HepG2 (cell line): ENCODE measurements at regions not wholly inside any gene's neighbourhood (a gene's known extent, or its start where the extent isn't known, plus 50 kb on each side); places are given as distances from the start of the nearest gene placed in this dataset.

Experiments used
- ATAC-seq: fragments of 200-7000 bp; cut with Tn5 transposase; 3 replicates; pipeline ENCODE4 v1.9.1; 2020; ENCODE audit warnings: mild to moderate bottlenecking, moderate library complexity
- BruUV-seq: library from RNA; stranded (reverse); fragments of 400-500 nt; replicated peaks from 2 replicates; lab custom pipeline; 2021; lab: Mats Ljungman, UMichigan
- CTCF ChIA-PET: fragments of 300-600 bp; formaldehyde crosslinking; extraction: SDS; loops from one replicate; lab custom pipeline; 2021; ENCODE audit warnings: low total read pairs, inconsistent platforms, low intra/inter-chr PET ratio; lab: Yijun Ruan, JAX
- POLR2A ChIA-PET: fragments of 350-600 bp; sonication (Branson Sonifier 250); formaldehyde crosslinking; loops from one replicate; lab custom pipeline; 2020; ENCODE audit warnings: antibody characterized with exemption, inconsistent platforms; lab: Yijun Ruan, JAX
- DNase-seq: peaks from one replicate; pipeline ENCODE4 v3.0.0-alpha.2; 2015; ENCODE audit warnings: low spot score
- FAIRE-seq: peaks from 3 replicates; lab custom pipeline; 2011; peaks lifted over from hg19 to GRCh38; lab: Jason Lieb, UNC
- H2AFZ ChIP-seq: one replicate; pipeline ENCODE4 v1.6.1; 2011; ENCODE audit warnings: low read length, inconsistent platforms
- H3K27ac ChIP-seq: fragments of 300-600 bp; 3 replicates; pipeline ENCODE4 v1.8.0; 2011; ENCODE audit warnings: mixed run types, mild to moderate bottlenecking, mixed read lengths, low read length, inconsistent platforms; ENCODE audit not compliant: insufficient read depth; ENCODE audit errors: extremely low read length
- H3K27me3 ChIP-seq, 2 experiments: fragments of 200-600 bp in 1 of 2; 2 replicates in 1 of 2; 3 replicates in 1 of 2; pipeline versions ENCODE4 v1.6.0 to v1.8.0; 2011; ENCODE audit warnings: low read length in 2 of 2, mild to moderate bottlenecking in 2 of 2, moderate library complexity in 2 of 2, inconsistent platforms in 1 of 2; ENCODE audit not compliant: insufficient read depth in 2 of 2, control insufficient read depth in 1 of 2
- H3K36me3 ChIP-seq, 2 experiments: fragments of 200-600 bp in 1 of 2; replicated peaks in 1 of 2; 2 replicates in 1 of 2; 3 replicates in 1 of 2; pipeline versions ENCODE4 v1.5.1 to v1.8.0; 2011; ENCODE audit warnings: low read length in 2 of 2, inconsistent platforms in 1 of 2; ENCODE audit not compliant: insufficient read depth in 2 of 2, control insufficient read depth in 1 of 2
- H3K4me1 ChIP-seq: 2 replicates; pipeline ENCODE4 v1.5.1; 2012; ENCODE audit warnings: low read length, inconsistent platforms; ENCODE audit not compliant: insufficient read depth
- H3K4me2 ChIP-seq: 2 replicates; pipeline ENCODE4 v1.6.0; 2011; ENCODE audit warnings: low read depth, low read length, inconsistent platforms
- H3K4me3 ChIP-seq, 3 experiments: fragments of 200-600 bp in 1 of 3; sonication (generic), shearing (Covaris generic) in 1 of 3; replicated peaks in 1 of 3; 2 replicates each; pipeline ENCODE4 v1.5.1; 2011 to 2016; ENCODE audit warnings: low read length in 3 of 3, inconsistent platforms in 2 of 3, low read depth in 2 of 3, mild to moderate bottlenecking in 2 of 3, control low read depth in 1 of 3, mixed read lengths in 1 of 3; ENCODE audit not compliant: insufficient read depth in 1 of 3
- H3K79me2 ChIP-seq: one replicate; pipeline ENCODE4 v1.6.1; 2011; ENCODE audit warnings: low read length, inconsistent platforms; ENCODE audit not compliant: insufficient read depth
- H3K9ac ChIP-seq: 2 replicates; pipeline ENCODE4 v1.6.0; 2011; ENCODE audit warnings: mild to moderate bottlenecking, low read depth, low read length, inconsistent platforms; ENCODE audit not compliant: insufficient read depth
- H3K9me3 ChIP-seq: 2 replicates; pipeline ENCODE4 v1.5.1; 2012; ENCODE audit warnings: mild to moderate bottlenecking, low read length
- H4K20me1 ChIP-seq: 2 replicates; pipeline ENCODE4 v1.6.0; 2011; ENCODE audit warnings: inconsistent platforms, mild to moderate bottlenecking, low read length, moderate library complexity; ENCODE audit not compliant: insufficient read depth
- DR1 ChIP-seq: sonication (generic); formaldehyde crosslinking; IDR thresholded peaks from 2 replicates; pipeline ENCODE4 v1.8.0; 2021; ENCODE audit warnings: mild to moderate bottlenecking, missing genetic modification reagents, inconsistent platforms
- FLYWCH1 ChIP-seq: sonication (generic); formaldehyde crosslinking; IDR thresholded peaks from 2 replicates; pipeline ENCODE4 v1.8.1; 2023; ENCODE audit warnings: mild to moderate bottlenecking, missing genetic modification reagents
- FOSL1 ChIP-seq: sonication (generic); formaldehyde crosslinking; IDR thresholded peaks from 2 replicates; pipeline ENCODE4 v1.9.0; 2021; ENCODE audit warnings: missing genetic modification reagents, borderline replicate concordance
- KLF11 ChIP-seq: IDR thresholded peaks from 2 replicates; pipeline ENCODE4 v1.6.1; 2016; ENCODE audit warnings: missing compliant biosample characterization
- KLF16 ChIP-seq, 2 experiments: sonication (generic) in 1 of 2; formaldehyde crosslinking in 1 of 2; IDR thresholded peaks; 2 replicates each; pipeline versions ENCODE4 v1.6.1 to v1.8.0; 2016 to 2023; ENCODE audit warnings: missing genetic modification reagents in 2 of 2, missing compliant biosample characterization in 1 of 2
- NAIF1 ChIP-seq: sonication (generic); formaldehyde crosslinking; IDR thresholded peaks from 2 replicates; pipeline ENCODE4 v1.5.0; 2020; ENCODE audit warnings: mild to moderate bottlenecking, missing genetic modification reagents, borderline replicate concordance
- NFATC3 ChIP-seq: sonication (generic); formaldehyde crosslinking; IDR thresholded peaks from 2 replicates; pipeline ENCODE4 v1.5.1; 2020; ENCODE audit warnings: mild to moderate bottlenecking, missing genetic modification reagents
- THRA ChIP-seq: sonication (generic); formaldehyde crosslinking; IDR thresholded peaks from 2 replicates; pipeline ENCODE4 v1.4.0; 2020; ENCODE audit warnings: missing genetic modification reagents, borderline replicate concordance
- ZBTB4 ChIP-seq: sonication (generic); formaldehyde crosslinking; IDR thresholded peaks from 2 replicates; pipeline ENCODE4 v1.4.0; 2020; ENCODE audit warnings: missing genetic modification reagents, mild to moderate bottlenecking, borderline replicate concordance
- ZNF121 ChIP-seq: sonication (generic); formaldehyde crosslinking; IDR thresholded peaks from 2 replicates; pipeline ENCODE4 v1.5.0; 2020; ENCODE audit warnings: mild to moderate bottlenecking, missing genetic modification reagents
- WGBS: methylation state at CpG from one replicate; pipeline ENCODE4 v1.1.6; 2017; ENCODE audit warnings: low lambda C conversion rate; 5-methylcytosine and 5-hydroxymethylcytosine counted together
- in situ Hi-C: cut with HindIII; loops from 2 replicates; pipeline ENCODE4 v1.10.0; 2017; ENCODE audit warnings: low pct_unique_long_range_greater_than_20kb; ENCODE audit not compliant: extremely low pct_ligation_motif_present
- intact Hi-C: fragments of 100-400 bp; cut with micrococcal nuclease; formaldehyde crosslinking; loops from one replicate; pipeline ENCODE4 v1.10.0; 2022; ENCODE audit not compliant: unreplicated experiment
- TF ChIP-seq, protein P1 (sequence below): sonication (generic); formaldehyde crosslinking; IDR thresholded peaks from 2 replicates; pipeline ENCODE4 v1.5.1; 2020; ENCODE audit warnings: mild to moderate bottlenecking, missing genetic modification reagents, moderate library complexity
- TF ChIP-seq, protein P2 (sequence below): sonication (generic); formaldehyde crosslinking; IDR thresholded peaks from 2 replicates; pipeline ENCODE4 v1.5.0; 2020; ENCODE audit warnings: mild to moderate bottlenecking, missing genetic modification reagents

- TF ChIP-seq, protein P1, sequence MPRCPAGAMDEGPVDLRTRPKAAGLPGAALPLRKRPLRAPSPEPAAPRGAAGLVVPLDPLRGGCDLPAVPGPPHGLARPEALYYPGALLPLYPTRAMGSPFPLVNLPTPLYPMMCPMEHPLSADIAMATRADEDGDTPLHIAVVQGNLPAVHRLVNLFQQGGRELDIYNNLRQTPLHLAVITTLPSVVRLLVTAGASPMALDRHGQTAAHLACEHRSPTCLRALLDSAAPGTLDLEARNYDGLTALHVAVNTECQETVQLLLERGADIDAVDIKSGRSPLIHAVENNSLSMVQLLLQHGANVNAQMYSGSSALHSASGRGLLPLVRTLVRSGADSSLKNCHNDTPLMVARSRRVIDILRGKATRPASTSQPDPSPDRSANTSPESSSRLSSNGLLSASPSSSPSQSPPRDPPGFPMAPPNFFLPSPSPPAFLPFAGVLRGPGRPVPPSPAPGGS, result no peak
Measured at GRCh38 chr18:38329145-38329544, 763.5 kb upstream of the CELF4 start (continued).

DNA sequence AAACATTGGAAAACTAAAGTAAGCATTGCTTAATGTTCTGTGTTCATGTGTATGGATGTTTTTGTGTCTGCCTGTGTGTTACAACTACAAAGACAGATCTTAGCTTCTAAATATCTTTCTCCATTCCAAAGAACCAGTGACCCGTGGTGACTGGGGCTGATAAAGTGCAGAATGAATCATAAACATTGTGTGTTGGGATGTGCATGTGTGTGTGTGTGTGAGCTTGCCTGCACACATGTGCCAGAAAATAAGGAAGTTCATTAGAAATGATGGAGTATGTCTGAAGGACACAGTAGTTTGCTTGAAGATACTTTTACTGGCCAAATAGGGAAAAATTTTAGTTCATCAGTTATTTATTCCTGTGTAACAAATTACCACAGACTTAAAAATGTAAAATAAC lies 756.6 kb upstream of the CELF4 start:
- H3K27me3 ChIP-seq, result no peaks in the 10 kb centered on the region
- POLR2A ChIA-PET, result no interaction called here

More for the DNA sequence above, 756.6 kb upstream of the CELF4 start:
- H3K4me3 ChIP-seq, result no peak overlapping the region
- TF ChIP-seq DR1 (no peak), ZBTB4 (CRISPR knock-in tag) (no peak), NAIF1 (CRISPR knock-in tag) (no peak), FLYWCH1 (CRISPR knock-in tag) (no peak), THRA (no peak), KLF16 (CRISPR knock-in tag; IDR thresholded peaks at IDR 0.05) (no peak), NFATC3 (no peak), ZNF121 (CRISPR knock-in tag) (no peak), KLF11 (no peak), FOSL1 (CRISPR knock-in tag) (no peak)
- TF ChIP-seq, protein P2, sequence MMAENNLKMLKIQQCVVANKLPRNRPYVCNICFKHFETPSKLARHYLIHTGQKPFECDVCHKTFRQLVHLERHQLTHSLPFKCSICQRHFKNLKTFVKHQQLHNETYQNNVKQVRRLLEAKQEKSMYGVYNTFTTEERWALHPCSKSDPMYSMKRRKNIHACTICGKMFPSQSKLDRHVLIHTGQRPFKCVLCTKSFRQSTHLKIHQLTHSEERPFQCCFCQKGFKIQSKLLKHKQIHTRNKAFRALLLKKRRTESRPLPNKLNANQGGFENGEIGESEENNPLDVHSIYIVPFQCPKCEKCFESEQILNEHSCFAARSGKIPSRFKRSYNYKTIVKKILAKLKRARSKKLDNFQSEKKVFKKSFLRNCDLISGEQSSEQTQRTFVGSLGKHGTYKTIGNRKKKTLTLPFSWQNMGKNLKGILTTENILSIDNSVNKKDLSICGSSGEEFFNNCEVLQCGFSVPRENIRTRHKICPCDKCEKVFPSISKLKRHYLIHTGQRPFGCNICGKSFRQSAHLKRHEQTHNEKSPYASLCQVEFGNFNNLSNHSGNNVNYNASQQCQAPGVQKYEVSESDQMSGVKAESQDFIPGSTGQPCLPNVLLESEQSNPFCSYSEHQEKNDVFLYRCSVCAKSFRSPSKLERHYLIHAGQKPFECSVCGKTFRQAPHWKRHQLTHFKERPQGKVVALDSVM (CRISPR knock-in tag), result no peak
- no peaks in the 10 kb centered on the region for H3K4me1 ChIP-seq
- no peaks in the 10 kb centered on the region for H3K36me3 ChIP-seq
- H3K9ac ChIP-seq, result no peak overlapping the region
- H3K27ac ChIP-seq, result no peak overlapping the region
- no peak overlapping the region for H3K4me2 ChIP-seq
- FAIRE-seq, result no peak
- no peak for ATAC-seq
- H3K79me2 ChIP-seq, result no peaks in the 10 kb centered on the region
- CTCF ChIA-PET, result no interaction called here
- no peak overlapping the region for H2AFZ ChIP-seq
- intact Hi-C loops (no loop called here), in situ Hi-C loops (no loop called here)
- H3K9me3 ChIP-seq, result no peaks in the 10 kb centered on the region
- BruUV-seq, result no TSS peak
- no peaks in the 10 kb centered on the region for H4K20me1 ChIP-seq
- no peak for DNase-seq
- 0% methylated on average over 1 of the region's 1 CpG for WGBS
